ENCODE measurements at regions not wholly inside any gene's neighbourhood (a gene's known extent, or its start where the extent isn't known, plus 50 kb on each side); places are given as distances from the start of the nearest gene placed in this dataset.

GRCh38 chr10:2431961-2432360, 635.4 kb upstream of the PFKP start:
- H3K36me3 ChIP-seq (ENCODE audit: control insufficient read depth, insufficient read depth, low read length), result no peaks in the 10 kb centered on the region
- BruUV-seq (replicated peaks), result no TSS peak
- no peaks in the 10 kb centered on the region for H3K27me3 ChIP-seq (ENCODE audit: control insufficient read depth, insufficient read depth, low read length)
- H4K91ac ChIP-seq (ENCODE audit: insufficient read depth, low read depth, low read length), result no peak overlapping the region
- TF ChIP-seq RCOR1 (IDR thresholded peaks at IDR 0.05; ENCODE audit: insufficient replicate concordance, low read length) (no peak), POLR2A (IDR thresholded peaks at IDR 0.05; ENCODE audit: low read depth, low read length) (no peak), USF2 (IDR thresholded peaks at IDR 0.05; ENCODE audit: low read depth, low read length) (no peak), NFE2L2 (IDR thresholded peaks at IDR 0.05; ENCODE audit: low read depth, low read length) (no peak), FOS (IDR thresholded peaks at IDR 0.05; ENCODE audit: low read depth, low read length) (no peak), SMC3 (IDR thresholded peaks at IDR 0.05; ENCODE audit: low read depth, low read length) (no peak), BHLHE40 (IDR thresholded peaks at IDR 0.05; ENCODE audit: low read depth, low read length) (no peak), RAD21 (IDR thresholded peaks at IDR 0.05; ENCODE audit: low read length) (no peak), CEBPB (IDR thresholded peaks at IDR 0.05; ENCODE audit: low read depth, low read length) (no peak), MAZ (IDR thresholded peaks at IDR 0.05; ENCODE audit: borderline replicate concordance, low read depth, low read length) (no peak)
- TF ChIP-seq, protein P1, sequence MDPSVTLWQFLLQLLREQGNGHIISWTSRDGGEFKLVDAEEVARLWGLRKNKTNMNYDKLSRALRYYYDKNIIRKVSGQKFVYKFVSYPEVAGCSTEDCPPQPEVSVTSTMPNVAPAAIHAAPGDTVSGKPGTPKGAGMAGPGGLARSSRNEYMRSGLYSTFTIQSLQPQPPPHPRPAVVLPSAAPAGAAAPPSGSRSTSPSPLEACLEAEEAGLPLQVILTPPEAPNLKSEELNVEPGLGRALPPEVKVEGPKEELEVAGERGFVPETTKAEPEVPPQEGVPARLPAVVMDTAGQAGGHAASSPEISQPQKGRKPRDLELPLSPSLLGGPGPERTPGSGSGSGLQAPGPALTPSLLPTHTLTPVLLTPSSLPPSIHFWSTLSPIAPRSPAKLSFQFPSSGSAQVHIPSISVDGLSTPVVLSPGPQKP (IDR thresholded peaks at IDR 0.05; ENCODE audit: borderline replicate concordance, low read depth, low read length), result no peak
- TF ChIP-seq, protein P2, sequence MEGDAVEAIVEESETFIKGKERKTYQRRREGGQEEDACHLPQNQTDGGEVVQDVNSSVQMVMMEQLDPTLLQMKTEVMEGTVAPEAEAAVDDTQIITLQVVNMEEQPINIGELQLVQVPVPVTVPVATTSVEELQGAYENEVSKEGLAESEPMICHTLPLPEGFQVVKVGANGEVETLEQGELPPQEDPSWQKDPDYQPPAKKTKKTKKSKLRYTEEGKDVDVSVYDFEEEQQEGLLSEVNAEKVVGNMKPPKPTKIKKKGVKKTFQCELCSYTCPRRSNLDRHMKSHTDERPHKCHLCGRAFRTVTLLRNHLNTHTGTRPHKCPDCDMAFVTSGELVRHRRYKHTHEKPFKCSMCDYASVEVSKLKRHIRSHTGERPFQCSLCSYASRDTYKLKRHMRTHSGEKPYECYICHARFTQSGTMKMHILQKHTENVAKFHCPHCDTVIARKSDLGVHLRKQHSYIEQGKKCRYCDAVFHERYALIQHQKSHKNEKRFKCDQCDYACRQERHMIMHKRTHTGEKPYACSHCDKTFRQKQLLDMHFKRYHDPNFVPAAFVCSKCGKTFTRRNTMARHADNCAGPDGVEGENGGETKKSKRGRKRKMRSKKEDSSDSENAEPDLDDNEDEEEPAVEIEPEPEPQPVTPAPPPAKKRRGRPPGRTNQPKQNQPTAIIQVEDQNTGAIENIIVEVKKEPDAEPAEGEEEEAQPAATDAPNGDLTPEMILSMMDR (conservative IDR thresholded peaks at IDR 0.05; ENCODE audit: low read depth, low read length), result no peak
- no peak overlapping the region for H2BK15ac ChIP-seq (ENCODE audit: low read depth, low read length)
- H3K23ac ChIP-seq (ENCODE audit: low read depth, low read length), result no peak overlapping the region
- no peak overlapping the region for H2AK5ac ChIP-seq (ENCODE audit: low read depth, low read length)
- no peaks in the 10 kb centered on the region for H3K79me1 ChIP-seq (ENCODE audit: low read depth in 1 of 2, low read length in 2 of 2)
- H3K4me3 ChIP-seq (ENCODE audit: insufficient read depth, low read depth, low read length), result no peak overlapping the region
- ATAC-seq (ENCODE audit: low read depth) (no peak), DNase-seq (no peak)
- CTCF ChIA-PET, result no interaction called here
- no peak overlapping the region for H2AK9ac ChIP-seq (replicated peaks; ENCODE audit: low read depth, low read length, poor library complexity)
- H3K9me1 ChIP-seq (ENCODE audit: insufficient read depth, low read length), result no peaks in the 10 kb centered on the region
- no peak overlapping the region for H3K14ac ChIP-seq (replicated peaks; ENCODE audit: low read depth, low read length)
- no peak overlapping the region for H3K18ac ChIP-seq (ENCODE audit: low read depth, low read length)
- H2BK20ac ChIP-seq (ENCODE audit: low read depth, low read length), result no peak overlapping the region
- peaks cover 19% of the 10 kb centered on the region for H3K9me3 ChIP-seq (ENCODE audit: control insufficient read depth, insufficient read depth, low read length)
- no peak overlapping the region for H2BK120ac ChIP-seq (ENCODE audit: low read depth, low read length)
- no peak overlapping the region for H2AFZ ChIP-seq (replicated peaks; ENCODE audit: low read length, poor library complexity)
- no peak overlapping the region for H4K5ac ChIP-seq (ENCODE audit: low read depth, low read length)
- in situ Hi-C loops (cut with MboI; ENCODE audit: low sequenced_read_pairs) (no loop called here), dilution Hi-C loops (cut with HindIII; ENCODE audit: low sequenced_read_pairs, unreplicated experiment) (no loop called here), intact Hi-C loops (cut with micrococcal nuclease) (no loop called here)
- H3K4me2 ChIP-seq (ENCODE audit: low read depth, low read length), result no peak overlapping the region
- no peak overlapping the region for H2BK5ac ChIP-seq (ENCODE audit: low read depth, low read length, poor library complexity, severe bottlenecking)
- no peaks in the 10 kb centered on the region for H4K20me1 ChIP-seq (ENCODE audit: insufficient read depth, low read length)
- no peak overlapping the region for H3K9ac ChIP-seq (ENCODE audit: low read depth, low read length)
- no peak overlapping the region for H4K8ac ChIP-seq (ENCODE audit: low read depth in 2 of 2, low read length in 2 of 2)
- H3K56ac ChIP-seq (ENCODE audit: extremely low read depth, insufficient read depth, low read length), result no peak overlapping the region
- POLR2A ChIA-PET (ENCODE audit: unreplicated experiment), result no interaction called here
- H3K4ac ChIP-seq (ENCODE audit: low read depth, low read length), result no peak overlapping the region
- H3K4me1 ChIP-seq (ENCODE audit: control insufficient read depth, insufficient read depth, low read length), result no peaks in the 10 kb centered on the region
- H3K27ac ChIP-seq (ENCODE audit: insufficient read depth, low read length), result no peak overlapping the region
- no CpG with 5 or more reads among the region's 5 CpGs for WGBS, 2 experiments (ENCODE audit: extremely low coverage in 2 of 2, insufficient read length in 1 of 2)
